GM21390 (cell line): ENCODE measurements at regions not wholly inside any gene's neighbourhood (a gene's known extent, or its start where the extent isn't known, plus 50 kb on each side); places are given as distances from the start of the nearest gene placed in this dataset.
"Not testable (repeated sequence)": the region's sequence is repeated elsewhere in the genome, so short reads cannot be mapped to it uniquely, and the experiment has no call there.

ENCODE experiments used
- ATAC-seq: cut with Tn5 transposase; IDR thresholded peaks from one replicate; pipeline ENCODE4 v1.9.1; 2021; ENCODE audit not compliant: unreplicated experiment

- not testable (repeated sequence) for ATAC-seq
Observed at GRCh38 chr1:148361427-148362215, 121.5 kb downstream of the PPIAL4G start.

- no peak for ATAC-seq
Observed at GRCh38 chr1:148357037-148357436, 126.1 kb downstream of the PPIAL4G start.

DNA sequence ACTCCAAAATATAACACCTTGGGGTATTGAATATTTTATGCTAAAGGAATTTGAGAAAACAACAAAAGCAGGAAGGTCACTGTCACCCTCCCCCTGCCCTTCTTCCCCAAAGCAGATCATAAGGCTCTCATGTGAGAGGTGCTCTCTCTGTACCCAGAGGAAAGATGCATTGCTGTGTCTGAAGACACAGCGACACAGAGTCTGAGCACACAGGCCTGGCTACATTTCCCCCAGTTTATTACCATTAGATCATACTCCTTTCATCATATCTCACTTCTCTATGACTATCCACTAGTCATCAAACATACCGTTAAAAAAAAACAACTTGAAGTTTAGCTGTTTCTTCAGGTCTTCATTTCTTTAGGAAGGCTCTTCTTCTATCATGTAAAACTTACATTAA, 127.1 kb downstream of the PPIAL4G start:
- ATAC-seq: no peak

- ATAC-seq: no peak
Observed at GRCh38 chr1:148354913-148355308, 128.2 kb downstream of the PPIAL4G start.

DNA sequence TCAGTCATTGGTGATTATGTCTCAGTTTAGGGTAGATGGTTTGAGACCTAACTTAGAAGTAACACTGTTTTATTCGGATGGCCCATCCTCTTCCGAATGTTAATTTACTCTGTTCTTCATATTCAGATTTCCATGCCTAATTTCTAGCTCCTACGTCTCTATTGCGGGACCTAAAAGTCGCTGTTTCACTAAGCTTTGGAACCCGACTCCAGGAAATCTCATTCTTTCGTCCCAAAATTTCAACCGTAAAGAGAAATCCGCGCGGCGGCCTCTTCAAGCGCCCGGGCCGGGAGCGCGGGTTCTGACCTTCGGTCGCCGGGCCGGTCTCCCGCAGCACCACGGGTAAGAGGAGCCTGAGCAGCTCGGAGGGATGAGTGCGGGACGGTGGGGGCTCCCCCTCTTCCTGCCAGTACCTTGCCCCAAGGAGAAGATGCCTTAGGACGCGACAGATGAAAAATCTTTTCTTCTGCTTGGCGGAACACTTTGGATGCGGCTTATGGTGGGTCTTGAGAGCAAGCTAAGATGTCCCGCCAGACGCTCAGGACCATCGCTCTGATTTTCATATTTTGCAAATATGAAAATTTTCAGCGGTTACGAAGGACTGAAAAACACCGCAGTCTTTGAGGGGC, 128.7 kb downstream of the PPIAL4G start:
- no peak for ATAC-seq

DNA sequence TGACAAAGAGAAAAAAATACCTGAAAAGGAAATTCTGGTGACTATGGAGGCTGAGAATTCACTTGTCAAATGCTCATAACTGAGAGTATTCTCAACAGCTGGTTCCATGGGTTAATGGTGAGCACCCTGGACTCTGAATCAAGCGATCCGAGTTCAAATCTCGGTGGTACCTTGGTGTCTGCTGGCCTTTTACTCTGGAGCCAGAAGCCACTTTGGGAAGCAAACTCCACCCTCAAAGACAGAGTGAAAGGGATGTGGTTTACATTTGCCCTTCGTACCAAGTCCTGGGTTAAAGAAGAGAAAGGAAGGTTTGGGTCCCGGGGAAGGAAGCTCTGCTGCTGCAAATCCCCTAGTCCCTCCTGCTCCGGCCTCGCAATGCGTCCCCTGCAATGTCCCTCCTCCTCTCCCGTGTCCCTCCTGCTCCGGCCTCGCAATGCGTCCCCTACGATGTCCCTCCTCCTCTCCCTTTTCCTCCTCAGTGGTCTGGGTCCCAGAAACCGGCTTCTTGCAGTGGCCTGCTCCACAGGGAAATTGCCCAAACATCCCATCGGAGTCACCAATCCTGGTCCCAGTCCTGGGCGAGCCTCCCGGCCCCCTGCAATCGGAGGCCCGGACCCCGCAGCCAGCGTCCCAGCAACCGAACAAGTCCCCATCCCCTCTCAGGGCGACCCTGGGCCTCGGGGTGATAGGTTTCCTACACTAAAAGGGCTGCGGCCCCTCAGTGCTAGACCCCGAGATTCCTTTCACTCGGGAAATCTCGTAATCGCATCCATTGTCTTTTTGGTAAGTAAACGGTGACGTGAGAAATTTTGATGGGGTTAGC, 129.4 kb downstream of the PPIAL4G start:
- ATAC-seq: no peak

DNA sequence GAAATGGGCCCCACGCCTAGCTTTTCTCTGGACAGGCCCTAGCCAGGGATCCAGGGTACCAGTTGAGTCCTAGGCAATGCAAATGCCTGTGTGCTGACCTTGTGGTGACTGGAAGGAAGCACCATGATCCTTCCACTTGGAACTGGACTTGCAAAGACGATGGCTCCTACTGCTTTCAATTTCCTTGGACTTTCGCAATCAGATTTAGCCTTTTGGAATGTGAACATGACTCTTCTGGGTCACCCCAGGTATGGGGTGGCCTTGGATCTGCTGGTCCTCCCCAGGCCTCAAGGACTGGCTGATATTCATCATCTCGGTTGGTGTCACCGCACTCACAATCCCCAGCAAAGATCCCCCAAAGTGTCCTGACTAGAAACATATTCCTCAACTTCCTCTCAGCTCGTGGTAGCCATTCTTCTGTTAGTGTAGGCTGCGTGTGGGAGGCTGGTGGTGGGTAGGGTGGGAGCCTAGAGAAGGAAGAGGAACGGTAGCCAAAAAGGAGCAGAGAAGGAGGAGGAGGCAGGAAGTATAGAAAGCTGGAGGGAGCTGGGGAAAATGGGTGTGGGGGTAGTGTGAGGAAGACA, 130.5 kb downstream of the PPIAL4G start:
- ATAC-seq: no peak

- ATAC-seq: no peak
Observed at GRCh38 chr1:148347781-148348180, 135.3 kb downstream of the PPIAL4G start.

DNA sequence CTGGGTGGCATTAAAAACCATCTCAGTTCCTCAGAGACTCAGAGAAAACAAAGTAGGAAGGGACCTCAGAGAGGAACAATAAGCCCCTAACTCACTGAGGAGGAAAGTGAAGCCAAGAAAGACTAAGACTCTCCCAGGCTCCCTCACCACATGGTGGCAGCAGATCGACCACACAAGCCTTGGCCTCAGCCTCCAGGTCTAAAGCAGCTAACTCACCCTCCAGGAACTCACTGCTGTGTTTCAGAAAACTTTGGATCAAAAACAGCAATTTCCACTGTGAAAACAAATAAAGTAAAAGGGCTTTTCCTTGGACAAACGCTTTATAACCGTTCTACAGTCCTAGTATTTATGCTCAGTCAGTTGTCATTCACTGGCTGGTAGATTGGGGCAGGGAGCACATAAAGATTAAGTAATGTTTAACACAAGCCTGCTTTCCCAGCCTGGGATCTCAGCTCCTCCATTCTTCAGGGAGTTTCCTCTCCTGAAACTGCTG, 137.4 kb downstream of the PPIAL4G start:
- ATAC-seq: not testable (repeated sequence)

GRCh38 chr1:148344651-148345050, 138.5 kb downstream of the PPIAL4G start:
- ATAC-seq: not testable (repeated sequence)

DNA sequence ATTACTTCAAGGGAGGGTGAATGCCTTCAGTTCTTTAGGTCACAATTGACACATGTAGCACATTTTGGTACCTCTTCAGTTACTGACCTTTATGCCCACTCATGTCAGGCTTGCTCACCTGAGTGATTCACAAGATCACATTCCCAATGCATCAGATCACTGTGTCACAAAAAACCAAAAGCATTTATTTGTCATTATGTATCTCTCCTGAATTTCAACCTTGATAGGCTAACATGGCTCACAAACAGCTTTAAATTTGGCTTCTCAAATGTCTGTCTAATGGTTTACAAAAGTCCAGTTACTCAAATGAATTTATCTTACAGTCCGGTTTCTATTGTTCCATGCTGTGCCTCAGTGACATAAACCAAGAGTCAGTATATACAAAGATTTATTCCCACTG, 141.4 kb downstream of the PPIAL4G start:
- not testable (repeated sequence) for ATAC-seq

DNA sequence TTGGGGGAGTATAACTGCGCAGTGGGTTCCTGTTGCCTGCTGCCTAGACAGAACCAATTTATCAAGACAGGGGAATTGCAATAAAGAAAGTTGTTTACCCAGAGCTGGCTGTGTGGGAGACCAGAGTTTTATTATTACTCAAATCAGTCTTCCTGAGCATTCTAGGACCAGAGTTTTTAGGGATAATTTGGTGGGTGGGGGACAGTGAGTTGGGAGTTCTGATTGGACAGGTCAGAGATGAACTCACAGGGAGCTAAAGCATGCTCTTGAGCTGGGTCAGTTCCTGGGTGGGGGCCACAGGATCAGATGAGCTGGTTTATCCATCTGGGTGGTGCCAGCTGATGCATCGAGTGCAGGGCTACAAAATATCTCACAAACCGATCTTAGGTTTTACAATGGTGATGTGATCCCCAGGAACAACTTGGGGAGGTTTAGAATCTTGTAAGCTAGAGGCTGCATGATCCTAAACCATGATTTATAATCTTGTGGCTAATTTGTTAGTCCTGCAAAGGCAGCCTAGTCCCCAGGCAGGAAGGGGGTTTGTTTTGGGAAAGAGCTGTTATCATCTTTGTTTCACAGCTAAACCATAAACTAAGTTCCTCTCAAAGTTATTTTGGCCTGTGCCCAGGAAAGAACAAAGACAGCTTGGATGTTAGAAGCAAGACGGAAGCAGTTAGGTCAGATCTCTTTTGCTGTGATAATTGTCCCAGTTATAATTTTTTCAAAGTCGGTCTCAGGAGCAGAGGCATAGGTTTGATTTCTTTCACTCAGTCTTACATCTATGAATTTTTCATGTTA, 146.8 kb downstream of the PPIAL4G start:
- ATAC-seq: not testable (repeated sequence)

- ATAC-seq: peak; percentile 75
Observed at GRCh38 chr1:148334339-148335130, 148.6 kb downstream of the PPIAL4G start.

GRCh38 chr1:148333875-148334338, 149.2 kb downstream of the PPIAL4G start:
- no peak for ATAC-seq

DNA sequence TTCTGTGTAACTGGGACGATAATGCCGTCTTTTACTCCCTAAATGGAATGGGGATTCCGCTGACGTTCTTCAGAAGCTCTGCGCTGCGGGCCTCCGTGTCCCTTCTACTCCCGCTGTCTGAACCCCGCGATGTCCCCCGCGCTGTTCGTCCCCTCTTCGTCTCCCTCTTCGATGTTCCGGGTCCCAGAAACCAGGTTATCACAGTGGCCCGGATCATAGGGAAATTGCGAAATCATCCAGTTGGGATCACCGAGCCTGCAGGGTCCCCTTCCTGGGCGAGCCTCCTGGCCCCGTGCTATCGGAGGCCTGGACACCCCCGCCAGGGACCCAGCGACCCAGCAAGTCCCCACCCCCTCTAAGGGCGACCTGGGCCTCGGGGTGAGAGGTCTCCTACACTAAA, 154.2 kb downstream of the PPIAL4G start:
- ATAC-seq: no peak

DNA sequence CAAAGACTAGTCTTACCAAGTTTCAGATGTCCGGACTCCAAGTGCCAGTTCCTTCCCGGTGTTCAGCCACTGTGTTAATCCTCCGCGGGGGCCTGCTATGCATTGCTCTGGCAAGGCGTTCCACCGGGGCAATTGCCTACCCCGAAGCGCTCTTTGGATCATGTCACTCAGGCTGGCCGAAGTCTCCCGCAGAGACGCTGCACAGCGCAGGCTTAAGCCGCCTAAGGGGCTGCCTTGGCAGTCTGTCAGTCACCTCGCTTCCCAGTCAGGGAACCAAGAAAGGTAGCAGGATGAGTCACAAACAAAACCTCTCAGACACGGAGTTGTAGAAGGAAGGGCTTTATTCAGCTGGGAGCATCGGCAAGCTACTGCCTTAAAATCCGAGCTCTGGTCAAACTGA, 158.1 kb downstream of the PPIAL4G start:
- ATAC-seq: not testable (repeated sequence)

DNA sequence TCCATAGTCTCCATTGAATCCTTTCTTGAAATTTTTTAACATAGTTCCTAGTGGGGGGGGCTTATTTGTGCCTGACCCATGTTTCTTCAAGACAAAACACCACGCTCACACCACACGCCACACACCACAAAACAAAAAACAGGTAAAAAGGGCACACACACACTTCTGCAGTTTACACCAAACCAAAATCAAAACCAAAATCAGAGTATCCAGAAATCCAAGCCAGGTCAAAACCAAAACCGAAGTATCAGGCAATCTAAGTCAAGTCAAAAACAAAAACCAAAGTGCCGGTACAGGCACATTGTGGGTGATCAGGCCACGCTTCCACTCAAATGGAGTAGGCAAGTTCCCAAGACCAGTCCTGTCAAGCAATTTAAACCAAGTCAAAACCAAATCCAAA, 158.6 kb downstream of the PPIAL4G start:
- ATAC-seq: not testable (repeated sequence)

GRCh38 chr1:148320079-148320478, 163.0 kb downstream of the PPIAL4G start:
- ATAC-seq: not testable (repeated sequence)

DNA sequence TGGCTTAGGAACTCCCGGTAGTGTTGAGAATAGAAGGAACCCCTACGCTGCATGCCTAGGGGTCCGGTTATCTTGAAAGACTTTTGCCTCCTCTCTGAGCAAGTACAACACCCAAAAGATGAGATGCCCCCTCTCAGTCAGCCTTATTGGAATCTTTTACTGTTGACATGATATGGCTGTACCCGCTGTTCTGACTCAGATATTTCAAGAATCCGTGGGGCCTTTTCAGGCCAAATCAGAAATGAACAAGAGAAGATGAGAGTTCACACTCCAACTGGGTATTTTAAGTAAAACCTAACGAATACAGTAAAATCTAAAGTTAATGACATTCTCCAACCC, 164.2 kb downstream of the PPIAL4G start:
- no peak for ATAC-seq
